GM12878 (cell line): ENCODE measurements at regions not wholly inside any gene's neighbourhood (a gene's known extent, or its start where the extent isn't known, plus 50 kb on each side); places are given as distances from the start of the nearest gene placed in this dataset.

Experiments used
- ATAC-seq: fragments of 200-7000 bp; cut with Tn5 transposase; 3 replicates; pipeline ENCODE4 v1.9.1; 2020; ENCODE audit warnings: mild to moderate bottlenecking, moderate library complexity
- BruUV-seq: library from RNA; stranded (reverse); fragments of 400-500 nt; replicated peaks from 2 replicates; lab custom pipeline; 2021; lab: Mats Ljungman, UMichigan
- CTCF ChIA-PET: fragments of 300-600 bp; sonication (Branson Sonifier 250); formaldehyde crosslinking; extraction: SDS; loops from one replicate; lab custom pipeline; 2021; ENCODE audit warnings: inconsistent platforms; lab: Yijun Ruan, JAX
- POLR2A ChIA-PET: fragments of 350-600 bp; formaldehyde crosslinking; extraction: SDS; loops from one replicate; lab custom pipeline; 2021; ENCODE audit warnings: inconsistent platforms; lab: Charles Lee
- RAD21 ChIA-PET: fragments of 300-600 bp; sonication (Branson Sonifier 250); formaldehyde crosslinking; loops from one replicate; lab custom pipeline; 2023; ENCODE audit warnings: antibody characterized with exemption; ENCODE audit not compliant: unreplicated experiment; lab: Charles Lee
- SMC1A ChIA-PET: fragments of 300-600 bp; sonication (Branson Sonifier 250); formaldehyde crosslinking; loops from one replicate; lab custom pipeline; 2023; ENCODE audit not compliant: unreplicated experiment, uncharacterized antibody; lab: Charles Lee
- DNase-seq: peaks from one replicate; pipeline ENCODE4 v3.0.0-alpha.2; 2011; ENCODE audit warnings: low read depth, low spot score
- FAIRE-seq: peaks from 3 replicates; lab custom pipeline; 2011; peaks lifted over from hg19 to GRCh38; lab: Jason Lieb, UNC
- H2AFZ ChIP-seq: 2 replicates; pipeline ENCODE4 v1.6.0; 2011; ENCODE audit warnings: low read depth, low read length, control low read depth; ENCODE audit not compliant: control insufficient read depth
- H3K27ac ChIP-seq: 2 replicates; pipeline ENCODE4 v1.5.1; 2011; ENCODE audit warnings: control low read depth; ENCODE audit not compliant: control insufficient read depth, insufficient read depth
- H3K27me3 ChIP-seq, 2 experiments: replicated peaks in 1 of 2; 2 replicates each; pipeline versions ENCODE4 v1.6.0 to v1.6.1; 2011; ENCODE audit warnings: low read length in 1 of 2; ENCODE audit not compliant: control insufficient read depth in 2 of 2, insufficient read depth in 2 of 2
- H3K36me3 ChIP-seq, 2 experiments: 2 replicates each; pipeline ENCODE4 v1.5.1; 2011; ENCODE audit warnings: low read length in 1 of 2; ENCODE audit not compliant: control insufficient read depth in 2 of 2, insufficient read depth in 2 of 2
- H3K4me1 ChIP-seq: 2 replicates; pipeline ENCODE4 v1.6.1; 2011; ENCODE audit warnings: mild to moderate bottlenecking, low read length, moderate library complexity, mixed read lengths; ENCODE audit not compliant: control insufficient read depth, insufficient read depth
- H3K4me2 ChIP-seq: 2 replicates; pipeline ENCODE4 v1.6.0; 2011; ENCODE audit warnings: control low read depth; ENCODE audit not compliant: control insufficient read depth, insufficient read depth
- H3K4me3 ChIP-seq: fragments of 200-600 bp; sonication (generic); 2 replicates; pipeline ENCODE4 v1.5.1; 2016
- H3K79me2 ChIP-seq: 2 replicates; pipeline ENCODE4 v1.6.0; 2011; ENCODE audit warnings: low read length; ENCODE audit not compliant: control insufficient read depth, insufficient read depth
- H3K9ac ChIP-seq: 2 replicates; pipeline ENCODE4 v1.8.0; 2011; ENCODE audit warnings: low read length, control low read depth, mixed read lengths; ENCODE audit not compliant: control insufficient read depth, insufficient read depth
- H3K9me3 ChIP-seq: replicated peaks from 3 replicates; pipeline ENCODE4 v1.5.1; 2011; ENCODE audit warnings: mild to moderate bottlenecking, low read length; ENCODE audit not compliant: control insufficient read depth, insufficient read depth
- H4K20me1 ChIP-seq: 2 replicates; pipeline ENCODE4 v1.6.0; 2011; ENCODE audit not compliant: control insufficient read depth, insufficient read depth
- BCL3 ChIP-seq: IDR thresholded peaks from 2 replicates; pipeline ENCODE4 v1.6.1; 2011; ENCODE audit warnings: borderline replicate concordance, low read depth, mild to moderate bottlenecking, moderate library complexity, low read length; ENCODE audit not compliant: insufficient read depth, poor library complexity, severe bottlenecking
- CBFB ChIP-seq: IDR thresholded peaks from 2 replicates; pipeline ENCODE4 v1.6.1; 2016; ENCODE audit warnings: antibody characterized with exemption, low read depth
- CREB1 ChIP-seq: IDR thresholded peaks from 2 replicates; pipeline ENCODE4 v1.6.1; 2012; ENCODE audit warnings: low read depth, mild to moderate bottlenecking, inconsistent platforms
- EGR1 ChIP-seq, 2 experiments: IDR thresholded peaks; 1 replicate in 1 of 2; 2 replicates in 1 of 2; pipeline ENCODE4 v1.6.1; 2011 to 2012; ENCODE audit warnings: low read depth in 2 of 2, low read length in 2 of 2, borderline replicate concordance in 1 of 2, mild to moderate bottlenecking in 1 of 2, moderate library complexity in 1 of 2
- ESRRA ChIP-seq: IDR thresholded peaks from 2 replicates; pipeline ENCODE4 v1.6.1; 2012; ENCODE audit warnings: mild to moderate bottlenecking, low read length, improper control_type of control experiment
- HDAC6 ChIP-seq: fragments of 200-600 bp; sonication (generic); IDR thresholded peaks from one replicate; pipeline ENCODE4 v1.8.0; 2017; ENCODE audit warnings: antibody characterized with exemption; ENCODE audit not compliant: unreplicated experiment
- NR2C1 ChIP-seq: fragments of 450-650 bp; IDR thresholded peaks from 2 replicates; pipeline ENCODE4 v1.6.1; 2017; ENCODE audit warnings: antibody characterized with exemption, mild to moderate bottlenecking, moderate library complexity
- NR2F1 ChIP-seq: fragments of 450-650 bp; conservative IDR thresholded peaks from 2 replicates; pipeline ENCODE4 v1.6.1; 2017; ENCODE audit warnings: mild to moderate bottlenecking
- NRF1 ChIP-seq: conservative IDR thresholded peaks from 2 replicates; pipeline ENCODE4 v1.6.1; 2011; ENCODE audit warnings: mild to moderate bottlenecking, low read depth, low read length, improper control_type of control experiment
- POLR2AphosphoS2 ChIP-seq: IDR thresholded peaks from 2 replicates; pipeline ENCODE4 v1.6.1; 2011; ENCODE audit warnings: low read depth, mild to moderate bottlenecking, low read length, improper control_type of control experiment, moderate library complexity
- RFX5 ChIP-seq: IDR thresholded peaks from 2 replicates; pipeline ENCODE4 v1.6.1; 2011; ENCODE audit warnings: low read depth, low read length, improper control_type of control experiment
- SMAD5 ChIP-seq: IDR thresholded peaks from 2 replicates; pipeline ENCODE4 v1.6.1; 2016; ENCODE audit warnings: antibody characterized with exemption, low read depth
- SPI1 ChIP-seq: IDR thresholded peaks from 2 replicates; pipeline ENCODE4 v1.6.1; 2011; ENCODE audit warnings: low read depth, mild to moderate bottlenecking, low read length, moderate library complexity, borderline replicate concordance; ENCODE audit not compliant: insufficient read depth
- TCF7 ChIP-seq: IDR thresholded peaks from 2 replicates; pipeline ENCODE4 v1.6.1; 2014; ENCODE audit warnings: antibody characterized with exemption, borderline replicate concordance
- ZBTB11 ChIP-seq: fragments of 450-650 bp; formaldehyde crosslinking; IDR thresholded peaks from 2 replicates; pipeline ENCODE4 v1.5.0; 2022; ENCODE audit warnings: mild to moderate bottlenecking, missing genetic modification characterization
- WGBS: methylation state at CpG from one replicate; pipeline ENCODE4 v1.1.6; 2016; ENCODE audit warnings: low lambda C conversion rate; ENCODE audit not compliant: insufficient replicate concordance, insufficient coverage; ENCODE audit errors: missing lambda C conversion rate; 5-methylcytosine and 5-hydroxymethylcytosine counted together
- in situ Hi-C: fragments of 300-500 bp; cut with MboI; formaldehyde crosslinking; loops from 9 replicates; pipeline ENCODE4 v1.14.3; 2018; ENCODE audit warnings: mixed read lengths
- intact Hi-C: fragments of 100-400 bp; cut with micrococcal nuclease; formaldehyde crosslinking; loops from one replicate; pipeline ENCODE4 v1.14.2; 2022; ENCODE audit not compliant: unreplicated experiment
- TF ChIP-seq, protein P1 (sequence below): fragments of 450-650 bp; formaldehyde crosslinking; IDR thresholded peaks from 2 replicates; pipeline ENCODE4 v1.4.0; 2020; ENCODE audit warnings: mild to moderate bottlenecking, moderate library complexity

DNA sequence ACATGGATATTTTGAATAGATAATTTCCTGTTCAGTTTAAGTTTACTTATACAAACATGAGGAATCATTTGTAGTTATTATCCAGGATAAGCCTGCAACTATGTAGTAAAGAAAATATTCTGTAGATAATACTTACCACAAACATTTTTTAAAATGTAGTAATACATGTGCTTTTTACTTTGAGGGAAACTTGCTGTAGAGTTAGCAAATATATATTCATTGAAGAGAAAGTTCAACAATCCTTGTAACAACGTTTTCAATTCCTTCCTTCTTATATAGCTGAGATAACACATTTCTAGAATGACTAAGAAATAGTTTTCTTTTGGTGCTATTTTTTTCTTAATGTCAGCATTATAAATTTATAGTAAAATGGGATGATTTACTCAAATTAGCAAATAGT lies 664.6 kb upstream of the ADAMTS5 start (continued):
- TF ChIP-seq, protein P1, sequence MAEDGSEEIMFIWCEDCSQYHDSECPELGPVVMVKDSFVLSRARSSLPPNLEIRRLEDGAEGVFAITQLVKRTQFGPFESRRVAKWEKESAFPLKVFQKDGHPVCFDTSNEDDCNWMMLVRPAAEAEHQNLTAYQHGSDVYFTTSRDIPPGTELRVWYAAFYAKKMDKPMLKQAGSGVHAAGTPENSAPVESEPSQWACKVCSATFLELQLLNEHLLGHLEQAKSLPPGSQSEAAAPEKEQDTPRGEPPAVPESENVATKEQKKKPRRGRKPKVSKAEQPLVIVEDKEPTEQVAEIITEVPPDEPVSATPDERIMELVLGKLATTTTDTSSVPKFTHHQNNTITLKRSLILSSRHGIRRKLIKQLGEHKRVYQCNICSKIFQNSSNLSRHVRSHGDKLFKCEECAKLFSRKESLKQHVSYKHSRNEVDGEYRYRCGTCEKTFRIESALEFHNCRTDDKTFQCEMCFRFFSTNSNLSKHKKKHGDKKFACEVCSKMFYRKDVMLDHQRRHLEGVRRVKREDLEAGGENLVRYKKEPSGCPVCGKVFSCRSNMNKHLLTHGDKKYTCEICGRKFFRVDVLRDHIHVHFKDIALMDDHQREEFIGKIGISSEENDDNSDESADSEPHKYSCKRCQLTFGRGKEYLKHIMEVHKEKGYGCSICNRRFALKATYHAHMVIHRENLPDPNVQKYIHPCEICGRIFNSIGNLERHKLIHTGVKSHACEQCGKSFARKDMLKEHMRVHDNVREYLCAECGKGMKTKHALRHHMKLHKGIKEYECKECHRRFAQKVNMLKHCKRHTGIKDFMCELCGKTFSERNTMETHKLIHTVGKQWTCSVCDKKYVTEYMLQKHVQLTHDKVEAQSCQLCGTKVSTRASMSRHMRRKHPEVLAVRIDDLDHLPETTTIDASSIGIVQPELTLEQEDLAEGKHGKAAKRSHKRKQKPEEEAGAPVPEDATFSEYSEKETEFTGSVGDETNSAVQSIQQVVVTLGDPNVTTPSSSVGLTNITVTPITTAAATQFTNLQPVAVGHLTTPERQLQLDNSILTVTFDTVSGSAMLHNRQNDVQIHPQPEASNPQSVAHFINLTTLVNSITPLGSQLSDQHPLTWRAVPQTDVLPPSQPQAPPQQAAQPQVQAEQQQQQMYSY: no peak
- no peak for TF ChIP-seq CBFB

DNA sequence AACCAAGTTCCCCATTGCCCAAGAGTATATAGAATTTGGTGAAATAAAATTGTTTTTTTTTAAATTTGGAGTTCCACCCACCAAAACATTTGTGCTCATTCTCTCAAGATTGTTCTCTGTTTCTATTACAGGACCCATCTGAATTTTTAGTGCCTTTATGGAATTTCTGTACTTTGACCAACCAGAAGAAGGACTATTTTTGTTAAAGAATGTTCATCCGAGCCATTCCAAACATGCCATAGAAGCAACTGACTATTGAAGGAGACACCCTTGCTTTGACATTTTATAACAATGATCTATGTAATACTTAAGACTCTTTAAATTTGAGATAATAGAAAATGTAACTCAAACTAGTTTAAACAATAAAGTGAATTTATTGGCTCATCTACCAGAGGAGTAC lies 655.7 kb upstream of the ADAMTS5 start:
- Histone ChIP-seq H3K79me2 (no peaks in the 10 kb centered on the region), H3K9me3 (no peaks in the 10 kb centered on the region; the same call in 2 of the 3 replicates), H2AFZ (no peak overlapping the region), H3K36me3 (no peaks in the 10 kb centered on the region), H3K27me3 (no peaks in the 10 kb centered on the region), H3K4me2 (no peak overlapping the region), H3K27ac (no peak overlapping the region), H4K20me1 (no peaks in the 10 kb centered on the region), H3K4me3 (no peak overlapping the region), H3K9ac (no peak overlapping the region), H3K4me1 (no peaks in the 10 kb centered on the region)
- FAIRE-seq (no peak), DNase-seq (no peak), ATAC-seq (no peak)
- WGBS: 0% methylated on average over 1 of the region's 1 CpG
- in situ Hi-C loops: no loop called here
- ChIA-PET SMC1A (no interaction called here), CTCF (interaction anchor here (0.6 kb wide), 1 partner anchor 146 kb away, joined by 3 read pairs; no protein-coding TSS in a partner anchor), RAD21 (no interaction called here), POLR2A (no interaction called here)
- intact Hi-C loops: no loop called here
- no TSS peak for BruUV-seq
- TF ChIP-seq POLR2AphosphoS2 (no peak), CBFB (no peak), NR2C1 (no peak), HDAC6 (no peak), ZBTB11 (CRISPR knock-in tag) (no peak), EGR1 (IDR thresholded peaks at IDR 0.05; ENCODE audit: borderline replicate concordance in 1 of 2, low read depth in 2 of 2, low read length in 2 of 2) (no peak), ESRRA (no peak), BCL3 (no peak), TCF7 (no peak), NRF1 (no peak), RFX5 (no peak), CREB1 (no peak), SMAD5 (no peak), SPI1 (no peak), NR2F1 (no peak)
